Chondrocyte (in vitro differentiated cells): ENCODE measurements at regions not wholly inside any gene's neighbourhood (a gene's known extent, or its start where the extent isn't known, plus 50 kb on each side); places are given as distances from the start of the nearest gene placed in this dataset.

Experiments
- DNase-seq: peaks from one replicate; pipeline ENCODE4 v3.0.0; 2021; ENCODE audit warnings: mixed read lengths, low spot score
- H3K27ac Mint-ChIP-seq: one replicate; pipeline ENCODE4 v1.8.0; 2021; ENCODE audit warnings: mild to moderate bottlenecking, moderate library complexity, mixed read lengths; ENCODE audit not compliant: unreplicated experiment
- H3K27me3 Mint-ChIP-seq: 2 replicates; pipeline ENCODE4 v1.8.0; 2021; ENCODE audit warnings: low read depth, mixed read lengths
- H3K36me3 Mint-ChIP-seq: 2 replicates; pipeline ENCODE4 v1.8.0; 2021; ENCODE audit warnings: low read depth, mixed read lengths
- H3K4me1 Mint-ChIP-seq: 2 replicates; pipeline ENCODE4 v1.8.0; 2021; ENCODE audit warnings: low read depth, mild to moderate bottlenecking, mixed read lengths
- H3K4me3 Mint-ChIP-seq: one replicate; pipeline ENCODE4 v1.8.0; 2021; ENCODE audit warnings: mild to moderate bottlenecking, moderate library complexity, mixed read lengths; ENCODE audit not compliant: unreplicated experiment
- H3K9me3 Mint-ChIP-seq: 2 replicates; pipeline ENCODE4 v1.8.0; 2021; ENCODE audit warnings: low read depth, mixed read lengths
- CTCF ChIP-seq: fragments of 200-600 bp; sonication (generic); IDR thresholded peaks from 2 replicates; pipeline ENCODE4 v1.5.0; 2021; ENCODE audit warnings: antibody characterized with exemption, mild to moderate bottlenecking, moderate library complexity

- no peak for TF ChIP-seq CTCF
- no peak overlapping the region for H3K4me3 Mint-ChIP-seq
Observed at GRCh38 chr22:48645766-48646165, 1181.9 kb downstream of the BRD1 start.

GRCh38 chr22:48644997-48645396 is 1182.7 kb downstream of the BRD1 start:
- no peaks in the 10 kb centered on the region for H3K9me3 Mint-ChIP-seq
- no peaks in the 10 kb centered on the region for H3K27me3 Mint-ChIP-seq
- no peak for TF ChIP-seq CTCF
- H3K36me3 Mint-ChIP-seq = no peaks in the 10 kb centered on the region
- DNase-seq = no peak
- H3K27ac Mint-ChIP-seq = no peak overlapping the region
- no peaks in the 10 kb centered on the region for H3K4me1 Mint-ChIP-seq
- no peak overlapping the region for H3K4me3 Mint-ChIP-seq

More at GRCh38 chr22:48645766-48646165, 1181.9 kb downstream of the BRD1 start:
- no peaks in the 10 kb centered on the region for H3K4me1 Mint-ChIP-seq
- H3K27me3 Mint-ChIP-seq = no peaks in the 10 kb centered on the region
- no peak for DNase-seq
- H3K9me3 Mint-ChIP-seq = no peaks in the 10 kb centered on the region
- H3K36me3 Mint-ChIP-seq = no peaks in the 10 kb centered on the region
- no peak overlapping the region for H3K27ac Mint-ChIP-seq

GRCh38 chr22:48644108-48644507 is 1183.6 kb downstream of the BRD1 start:
- Mint-ChIP-seq H3K9me3 (no peaks in the 10 kb centered on the region), H3K4me3 (no peak overlapping the region), H3K27ac (no peak overlapping the region), H3K36me3 (no peaks in the 10 kb centered on the region), H3K4me1 (no peaks in the 10 kb centered on the region), H3K27me3 (no peaks in the 10 kb centered on the region)
- no peak for TF ChIP-seq CTCF
- no peak for DNase-seq

GRCh38 chr22:48643066-48643731 is 1184.5 kb downstream of the BRD1 start:
- Mint-ChIP-seq H3K4me1 (no peaks in the 10 kb centered on the region), H3K4me3 (no peak overlapping the region), H3K9me3 (no peaks in the 10 kb centered on the region), H3K36me3 (no peaks in the 10 kb centered on the region), H3K27me3 (no peaks in the 10 kb centered on the region), H3K27ac (no peak overlapping the region)
- TF ChIP-seq CTCF = no peak
- no peak for DNase-seq

GRCh38 chr22:48642550-48642949 is 1185.1 kb downstream of the BRD1 start:
- no peak for DNase-seq
- H3K27ac Mint-ChIP-seq = no peak overlapping the region
- H3K4me3 Mint-ChIP-seq = no peak overlapping the region
- no peaks in the 10 kb centered on the region for H3K36me3 Mint-ChIP-seq
- H3K27me3 Mint-ChIP-seq = no peaks in the 10 kb centered on the region
- H3K9me3 Mint-ChIP-seq = no peaks in the 10 kb centered on the region
- no peaks in the 10 kb centered on the region for H3K4me1 Mint-ChIP-seq
- no peak for TF ChIP-seq CTCF
